ENCODE measurements at regions not wholly inside any gene's neighbourhood (a gene's known extent, or its start where the extent isn't known, plus 50 kb on each side); places are given as distances from the start of the nearest gene placed in this dataset.

DNA sequence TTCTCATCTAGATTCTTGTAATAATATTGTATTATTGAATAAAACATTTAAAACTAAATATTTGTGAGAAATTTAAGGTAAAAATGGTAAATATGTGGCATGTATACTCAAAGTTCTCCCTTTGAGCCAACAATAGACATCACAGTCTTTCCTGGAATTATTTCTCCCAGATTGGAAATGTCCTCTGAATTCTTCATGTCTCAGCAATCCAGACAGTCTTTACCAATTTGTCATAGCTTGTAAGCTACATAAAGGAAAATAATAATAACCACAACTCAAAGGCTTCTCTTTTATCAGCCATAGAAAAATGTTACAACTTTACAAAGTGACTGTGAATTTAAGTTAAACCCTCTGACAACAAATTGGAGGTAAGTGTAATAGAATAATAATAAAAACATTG is 784.9 kb downstream of the EPHA4 start:
- Histone ChIP-seq H2AFZ (ENCODE audit: low read depth, low read length) (no peak overlapping the region), H3K9ac (ENCODE audit: low read length) (no peak overlapping the region), H3K36me3 (ENCODE audit: insufficient read depth, low read length) (no peaks in the 10 kb centered on the region), H3K79me2 (replicated peaks; ENCODE audit: insufficient read depth, low read length) (no peaks in the 10 kb centered on the region), H3K4me2 (ENCODE audit: low read length) (no peak overlapping the region), H3K27me3 (ENCODE audit: insufficient read depth, low read depth, low read length) (no peaks in the 10 kb centered on the region), H3K4me3 (ENCODE audit: low read length) (no peak overlapping the region), H3F3A (ENCODE audit: insufficient read depth, low read length, poor library complexity, severe bottlenecking) (no peaks in the 10 kb centered on the region), H3K27ac (ENCODE audit: low read length) (no peak overlapping the region), H3K9me2 (ENCODE audit: insufficient read depth, low read length) (no peaks in the 10 kb centered on the region), H4K20me1 (ENCODE audit: insufficient read depth) (no peaks in the 10 kb centered on the region), H3K9me3 (ENCODE audit: low read length) (no peaks in the 10 kb centered on the region)
- TF ChIP-seq POLR2AphosphoS5 (IDR thresholded peaks at IDR 0.05), result no peak
- TF ChIP-seq RAD21 (conservative IDR thresholded peaks at IDR 0.05), result no peak
- no peak for TF ChIP-seq MXI1 (conservative IDR thresholded peaks at IDR 0.05; ENCODE audit: poor library complexity, severe bottlenecking)
- no peak for TF ChIP-seq CTCF (IDR thresholded peaks at IDR 0.05; ENCODE audit: poor library complexity, severe bottlenecking)
- TF ChIP-seq EP300 (conservative IDR thresholded peaks at IDR 0.05; ENCODE audit: poor library complexity, severe bottlenecking), result no peak
- no peak for TF ChIP-seq EZH2 (IDR thresholded peaks at IDR 0.05; ENCODE audit: borderline replicate concordance, insufficient read depth, low read length, poor library complexity, severe bottlenecking)
- TF ChIP-seq, protein P1, sequence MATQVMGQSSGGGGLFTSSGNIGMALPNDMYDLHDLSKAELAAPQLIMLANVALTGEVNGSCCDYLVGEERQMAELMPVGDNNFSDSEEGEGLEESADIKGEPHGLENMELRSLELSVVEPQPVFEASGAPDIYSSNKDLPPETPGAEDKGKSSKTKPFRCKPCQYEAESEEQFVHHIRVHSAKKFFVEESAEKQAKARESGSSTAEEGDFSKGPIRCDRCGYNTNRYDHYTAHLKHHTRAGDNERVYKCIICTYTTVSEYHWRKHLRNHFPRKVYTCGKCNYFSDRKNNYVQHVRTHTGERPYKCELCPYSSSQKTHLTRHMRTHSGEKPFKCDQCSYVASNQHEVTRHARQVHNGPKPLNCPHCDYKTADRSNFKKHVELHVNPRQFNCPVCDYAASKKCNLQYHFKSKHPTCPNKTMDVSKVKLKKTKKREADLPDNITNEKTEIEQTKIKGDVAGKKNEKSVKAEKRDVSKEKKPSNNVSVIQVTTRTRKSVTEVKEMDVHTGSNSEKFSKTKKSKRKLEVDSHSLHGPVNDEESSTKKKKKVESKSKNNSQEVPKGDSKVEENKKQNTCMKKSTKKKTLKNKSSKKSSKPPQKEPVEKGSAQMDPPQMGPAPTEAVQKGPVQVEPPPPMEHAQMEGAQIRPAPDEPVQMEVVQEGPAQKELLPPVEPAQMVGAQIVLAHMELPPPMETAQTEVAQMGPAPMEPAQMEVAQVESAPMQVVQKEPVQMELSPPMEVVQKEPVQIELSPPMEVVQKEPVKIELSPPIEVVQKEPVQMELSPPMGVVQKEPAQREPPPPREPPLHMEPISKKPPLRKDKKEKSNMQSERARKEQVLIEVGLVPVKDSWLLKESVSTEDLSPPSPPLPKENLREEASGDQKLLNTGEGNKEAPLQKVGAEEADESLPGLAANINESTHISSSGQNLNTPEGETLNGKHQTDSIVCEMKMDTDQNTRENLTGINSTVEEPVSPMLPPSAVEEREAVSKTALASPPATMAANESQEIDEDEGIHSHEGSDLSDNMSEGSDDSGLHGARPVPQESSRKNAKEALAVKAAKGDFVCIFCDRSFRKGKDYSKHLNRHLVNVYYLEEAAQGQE (IDR thresholded peaks at IDR 0.05; ENCODE audit: borderline replicate concordance), result no peak
- TF ChIP-seq TAF1 (IDR thresholded peaks at IDR 0.05; ENCODE audit: low read depth), result no peak
- TF ChIP-seq SMC3 (conservative IDR thresholded peaks at IDR 0.05; ENCODE audit: poor library complexity), result no peak

GRCh38 chr2:220789961-220790360 is 782.1 kb downstream of the EPHA4 start:
- no peak for TF ChIP-seq RAD21 (conservative IDR thresholded peaks at IDR 0.05)
- TF ChIP-seq EZH2 (IDR thresholded peaks at IDR 0.05; ENCODE audit: borderline replicate concordance, insufficient read depth, low read length, poor library complexity, severe bottlenecking), result no peak
- TF ChIP-seq EP300 (conservative IDR thresholded peaks at IDR 0.05; ENCODE audit: poor library complexity, severe bottlenecking), result no peak
- no peak for TF ChIP-seq TAF1 (IDR thresholded peaks at IDR 0.05; ENCODE audit: low read depth)
- TF ChIP-seq MXI1 (conservative IDR thresholded peaks at IDR 0.05; ENCODE audit: poor library complexity, severe bottlenecking), result no peak
- no peak for TF ChIP-seq CTCF (IDR thresholded peaks at IDR 0.05; ENCODE audit: poor library complexity, severe bottlenecking)
- TF ChIP-seq SMC3 (conservative IDR thresholded peaks at IDR 0.05; ENCODE audit: poor library complexity), result no peak
- TF ChIP-seq POLR2AphosphoS5 (IDR thresholded peaks at IDR 0.05), result no peak
- TF ChIP-seq, protein P1 (IDR thresholded peaks at IDR 0.05; ENCODE audit: borderline replicate concordance), result no peak
- H2AFZ ChIP-seq (ENCODE audit: low read depth, low read length), result no peak overlapping the region
- H4K20me1 ChIP-seq (ENCODE audit: insufficient read depth), result no peaks in the 10 kb centered on the region
- H3K27me3 ChIP-seq (ENCODE audit: insufficient read depth, low read depth, low read length), result no peaks in the 10 kb centered on the region
- no peak overlapping the region for H3K27ac ChIP-seq (ENCODE audit: low read length)
- H3F3A ChIP-seq (ENCODE audit: insufficient read depth, low read length, poor library complexity, severe bottlenecking), result no peaks in the 10 kb centered on the region
- no peaks in the 10 kb centered on the region for H3K9me2 ChIP-seq (ENCODE audit: insufficient read depth, low read length)
- no peak overlapping the region for H3K9ac ChIP-seq (ENCODE audit: low read length)
- H3K9me3 ChIP-seq (ENCODE audit: low read length), result no peaks in the 10 kb centered on the region
- no peaks in the 10 kb centered on the region for H3K36me3 ChIP-seq (ENCODE audit: insufficient read depth, low read length)
- H3K4me3 ChIP-seq (ENCODE audit: low read length), result no peak overlapping the region
- no peak overlapping the region for H3K4me2 ChIP-seq (ENCODE audit: low read length)
- H3K79me2 ChIP-seq (replicated peaks; ENCODE audit: insufficient read depth, low read length), result no peaks in the 10 kb centered on the region
